HepG2 (cell line): ENCODE measurements at regions not wholly inside any gene's neighbourhood (a gene's known extent, or its start where the extent isn't known, plus 50 kb on each side); places are given as distances from the start of the nearest gene placed in this dataset.

Experiments
- ATAC-seq: fragments of 200-7000 bp; cut with Tn5 transposase; 3 replicates; pipeline ENCODE4 v1.9.1; 2020; ENCODE audit warnings: mild to moderate bottlenecking, moderate library complexity
- BruUV-seq: library from RNA; stranded (reverse); fragments of 400-500 nt; replicated peaks from 2 replicates; lab custom pipeline; 2021; lab: Mats Ljungman, UMichigan
- CTCF ChIA-PET: fragments of 300-600 bp; formaldehyde crosslinking; extraction: SDS; loops from one replicate; lab custom pipeline; 2021; ENCODE audit warnings: low total read pairs, inconsistent platforms, low intra/inter-chr PET ratio; lab: Yijun Ruan, JAX
- POLR2A ChIA-PET: fragments of 350-600 bp; sonication (Branson Sonifier 250); formaldehyde crosslinking; loops from one replicate; lab custom pipeline; 2020; ENCODE audit warnings: antibody characterized with exemption, inconsistent platforms; lab: Yijun Ruan, JAX
- DNase-seq: peaks from one replicate; pipeline ENCODE4 v3.0.0-alpha.2; 2015; ENCODE audit warnings: low spot score
- FAIRE-seq: peaks from 3 replicates; lab custom pipeline; 2011; peaks lifted over from hg19 to GRCh38; lab: Jason Lieb, UNC
- H2AFZ ChIP-seq: one replicate; pipeline ENCODE4 v1.6.1; 2011; ENCODE audit warnings: low read length, inconsistent platforms
- H3K27ac ChIP-seq: fragments of 300-600 bp; 3 replicates; pipeline ENCODE4 v1.8.0; 2011; ENCODE audit warnings: mixed run types, mild to moderate bottlenecking, mixed read lengths, low read length, inconsistent platforms; ENCODE audit not compliant: insufficient read depth; ENCODE audit errors: extremely low read length
- H3K27me3 ChIP-seq, 2 experiments: fragments of 200-600 bp in 1 of 2; 2 replicates in 1 of 2; 3 replicates in 1 of 2; pipeline versions ENCODE4 v1.6.0 to v1.8.0; 2011; ENCODE audit warnings: low read length in 2 of 2, mild to moderate bottlenecking in 2 of 2, moderate library complexity in 2 of 2, inconsistent platforms in 1 of 2; ENCODE audit not compliant: insufficient read depth in 2 of 2, control insufficient read depth in 1 of 2
- H3K36me3 ChIP-seq, 2 experiments: fragments of 200-600 bp in 1 of 2; replicated peaks in 1 of 2; 2 replicates in 1 of 2; 3 replicates in 1 of 2; pipeline versions ENCODE4 v1.5.1 to v1.8.0; 2011; ENCODE audit warnings: low read length in 2 of 2, inconsistent platforms in 1 of 2; ENCODE audit not compliant: insufficient read depth in 2 of 2, control insufficient read depth in 1 of 2
- H3K4me1 ChIP-seq: 2 replicates; pipeline ENCODE4 v1.5.1; 2012; ENCODE audit warnings: low read length, inconsistent platforms; ENCODE audit not compliant: insufficient read depth
- H3K4me2 ChIP-seq: 2 replicates; pipeline ENCODE4 v1.6.0; 2011; ENCODE audit warnings: low read depth, low read length, inconsistent platforms
- H3K4me3 ChIP-seq, 3 experiments: fragments of 200-600 bp in 1 of 3; sonication (generic), shearing (Covaris generic) in 1 of 3; replicated peaks in 1 of 3; 2 replicates each; pipeline ENCODE4 v1.5.1; 2011 to 2016; ENCODE audit warnings: low read length in 3 of 3, inconsistent platforms in 2 of 3, low read depth in 2 of 3, mild to moderate bottlenecking in 2 of 3, control low read depth in 1 of 3, mixed read lengths in 1 of 3; ENCODE audit not compliant: insufficient read depth in 1 of 3
- H3K79me2 ChIP-seq: one replicate; pipeline ENCODE4 v1.6.1; 2011; ENCODE audit warnings: low read length, inconsistent platforms; ENCODE audit not compliant: insufficient read depth
- H3K9ac ChIP-seq: 2 replicates; pipeline ENCODE4 v1.6.0; 2011; ENCODE audit warnings: mild to moderate bottlenecking, low read depth, low read length, inconsistent platforms; ENCODE audit not compliant: insufficient read depth
- H3K9me3 ChIP-seq: 2 replicates; pipeline ENCODE4 v1.5.1; 2012; ENCODE audit warnings: mild to moderate bottlenecking, low read length
- H4K20me1 ChIP-seq: 2 replicates; pipeline ENCODE4 v1.6.0; 2011; ENCODE audit warnings: inconsistent platforms, mild to moderate bottlenecking, low read length, moderate library complexity; ENCODE audit not compliant: insufficient read depth
- NCOR1 ChIP-seq: fragments of 200-600 bp; sonication (generic); IDR thresholded peaks from 2 replicates; pipeline ENCODE4 v1.7.0; 2017; ENCODE audit warnings: antibody characterized with exemption, low read length, borderline replicate concordance
- PHB2 ChIP-seq: fragments of 450-650 bp; IDR thresholded peaks from 2 replicates; pipeline ENCODE4 v1.6.1; 2018; ENCODE audit not compliant: partially characterized antibody
- SP1 ChIP-seq, 2 experiments: fragments of 450-650 bp in 1 of 2; sonication (generic) in 1 of 2; formaldehyde crosslinking in 1 of 2; IDR thresholded peaks; 2 replicates each; pipeline versions ENCODE4 v1.4.0 to v1.6.1; 2016 to 2020; ENCODE audit warnings: missing genetic modification reagents in 1 of 2
- ZNF780A ChIP-seq: sonication (generic); formaldehyde crosslinking; IDR thresholded peaks from 2 replicates; pipeline ENCODE4 v1.8.0; 2022; ENCODE audit warnings: mild to moderate bottlenecking, missing genetic modification reagents, moderate library complexity
- WGBS: methylation state at CpG from one replicate; pipeline ENCODE4 v1.1.6; 2017; ENCODE audit warnings: low lambda C conversion rate; 5-methylcytosine and 5-hydroxymethylcytosine counted together
- in situ Hi-C: cut with HindIII; loops from 2 replicates; pipeline ENCODE4 v1.10.0; 2017; ENCODE audit warnings: low pct_unique_long_range_greater_than_20kb; ENCODE audit not compliant: extremely low pct_ligation_motif_present
- intact Hi-C: fragments of 100-400 bp; cut with micrococcal nuclease; formaldehyde crosslinking; loops from one replicate; pipeline ENCODE4 v1.10.0; 2022; ENCODE audit not compliant: unreplicated experiment
- TF ChIP-seq, protein P1 (sequence below): IDR thresholded peaks from 2 replicates; pipeline ENCODE4 v1.6.1; 2016; ENCODE audit warnings: missing biosample characterization, missing genetic modification reagents, low read depth
- TF ChIP-seq, protein P2 (sequence below): sonication (generic); formaldehyde crosslinking; IDR thresholded peaks from 2 replicates; pipeline ENCODE4 v1.5.0; 2020; ENCODE audit warnings: mild to moderate bottlenecking, missing genetic modification reagents, borderline replicate concordance
- TF ChIP-seq, protein P3 (sequence below): sonication (generic); formaldehyde crosslinking; IDR thresholded peaks from 2 replicates; pipeline ENCODE4 v1.4.0; 2020; ENCODE audit warnings: missing genetic modification reagents
- TF ChIP-seq, protein P4 (sequence below): sonication (generic); formaldehyde crosslinking; IDR thresholded peaks from 2 replicates; pipeline ENCODE4 v1.4.0; 2020; ENCODE audit warnings: mild to moderate bottlenecking, missing genetic modification reagents, borderline replicate concordance

DNA sequence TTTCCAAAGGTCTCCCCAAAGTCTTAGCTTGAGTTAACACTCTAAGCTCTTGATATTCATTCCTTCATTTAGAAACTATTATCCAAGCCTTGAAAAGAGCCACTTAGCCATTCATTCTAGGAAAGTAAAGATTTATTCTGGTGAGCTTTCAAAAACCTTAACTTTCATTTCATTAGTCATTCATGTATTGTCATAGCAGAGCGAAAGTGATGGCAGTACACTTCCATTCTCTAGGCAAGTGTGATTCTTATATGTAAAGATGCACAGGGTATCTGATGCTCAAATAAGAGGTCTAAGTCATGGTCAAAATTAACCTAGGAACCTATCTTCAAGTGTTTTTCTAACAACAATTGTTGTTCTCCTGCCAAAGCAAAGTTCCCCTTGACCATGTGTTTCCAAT is 553.0 kb upstream of the FANCL start:
- in situ Hi-C loops = no loop called here
- FAIRE-seq = no peak
- CTCF ChIA-PET = no interaction called here
- TF ChIP-seq PHB2 (no peak), SP1 (IDR thresholded peaks at IDR 0.05) (no peak), SP1 (CRISPR knock-in tag; IDR thresholded peaks at IDR 0.05) (no peak), ZNF780A (CRISPR knock-in tag) (no peak), NCOR1 (no peak)
- TF ChIP-seq, protein P1, sequence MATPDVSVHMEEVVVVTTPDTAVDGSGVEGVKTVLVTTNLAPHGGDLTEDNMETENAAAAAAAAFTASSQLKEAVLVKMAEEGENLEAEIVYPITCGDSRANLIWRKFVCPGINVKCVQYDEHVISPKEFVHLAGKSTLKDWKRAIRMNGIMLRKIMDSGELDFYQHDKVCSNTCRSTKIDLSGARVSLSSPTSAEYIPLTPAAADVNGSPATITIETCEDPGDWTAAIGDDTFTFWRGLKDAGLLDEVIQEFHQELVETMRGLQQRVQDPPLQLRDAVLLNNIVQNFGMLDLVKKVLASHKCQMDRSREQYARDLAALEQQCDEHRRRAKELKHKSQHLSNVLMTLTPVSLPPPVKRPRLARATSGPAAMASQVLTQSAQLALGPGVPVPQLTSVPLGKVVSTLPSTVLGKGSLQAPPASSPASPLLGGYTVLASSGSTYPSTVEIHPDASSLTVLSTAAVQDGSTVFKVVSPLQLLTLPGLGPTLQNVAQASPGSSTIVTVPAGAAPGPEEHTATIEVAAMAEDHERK = no peak
- TF ChIP-seq, protein P2, sequence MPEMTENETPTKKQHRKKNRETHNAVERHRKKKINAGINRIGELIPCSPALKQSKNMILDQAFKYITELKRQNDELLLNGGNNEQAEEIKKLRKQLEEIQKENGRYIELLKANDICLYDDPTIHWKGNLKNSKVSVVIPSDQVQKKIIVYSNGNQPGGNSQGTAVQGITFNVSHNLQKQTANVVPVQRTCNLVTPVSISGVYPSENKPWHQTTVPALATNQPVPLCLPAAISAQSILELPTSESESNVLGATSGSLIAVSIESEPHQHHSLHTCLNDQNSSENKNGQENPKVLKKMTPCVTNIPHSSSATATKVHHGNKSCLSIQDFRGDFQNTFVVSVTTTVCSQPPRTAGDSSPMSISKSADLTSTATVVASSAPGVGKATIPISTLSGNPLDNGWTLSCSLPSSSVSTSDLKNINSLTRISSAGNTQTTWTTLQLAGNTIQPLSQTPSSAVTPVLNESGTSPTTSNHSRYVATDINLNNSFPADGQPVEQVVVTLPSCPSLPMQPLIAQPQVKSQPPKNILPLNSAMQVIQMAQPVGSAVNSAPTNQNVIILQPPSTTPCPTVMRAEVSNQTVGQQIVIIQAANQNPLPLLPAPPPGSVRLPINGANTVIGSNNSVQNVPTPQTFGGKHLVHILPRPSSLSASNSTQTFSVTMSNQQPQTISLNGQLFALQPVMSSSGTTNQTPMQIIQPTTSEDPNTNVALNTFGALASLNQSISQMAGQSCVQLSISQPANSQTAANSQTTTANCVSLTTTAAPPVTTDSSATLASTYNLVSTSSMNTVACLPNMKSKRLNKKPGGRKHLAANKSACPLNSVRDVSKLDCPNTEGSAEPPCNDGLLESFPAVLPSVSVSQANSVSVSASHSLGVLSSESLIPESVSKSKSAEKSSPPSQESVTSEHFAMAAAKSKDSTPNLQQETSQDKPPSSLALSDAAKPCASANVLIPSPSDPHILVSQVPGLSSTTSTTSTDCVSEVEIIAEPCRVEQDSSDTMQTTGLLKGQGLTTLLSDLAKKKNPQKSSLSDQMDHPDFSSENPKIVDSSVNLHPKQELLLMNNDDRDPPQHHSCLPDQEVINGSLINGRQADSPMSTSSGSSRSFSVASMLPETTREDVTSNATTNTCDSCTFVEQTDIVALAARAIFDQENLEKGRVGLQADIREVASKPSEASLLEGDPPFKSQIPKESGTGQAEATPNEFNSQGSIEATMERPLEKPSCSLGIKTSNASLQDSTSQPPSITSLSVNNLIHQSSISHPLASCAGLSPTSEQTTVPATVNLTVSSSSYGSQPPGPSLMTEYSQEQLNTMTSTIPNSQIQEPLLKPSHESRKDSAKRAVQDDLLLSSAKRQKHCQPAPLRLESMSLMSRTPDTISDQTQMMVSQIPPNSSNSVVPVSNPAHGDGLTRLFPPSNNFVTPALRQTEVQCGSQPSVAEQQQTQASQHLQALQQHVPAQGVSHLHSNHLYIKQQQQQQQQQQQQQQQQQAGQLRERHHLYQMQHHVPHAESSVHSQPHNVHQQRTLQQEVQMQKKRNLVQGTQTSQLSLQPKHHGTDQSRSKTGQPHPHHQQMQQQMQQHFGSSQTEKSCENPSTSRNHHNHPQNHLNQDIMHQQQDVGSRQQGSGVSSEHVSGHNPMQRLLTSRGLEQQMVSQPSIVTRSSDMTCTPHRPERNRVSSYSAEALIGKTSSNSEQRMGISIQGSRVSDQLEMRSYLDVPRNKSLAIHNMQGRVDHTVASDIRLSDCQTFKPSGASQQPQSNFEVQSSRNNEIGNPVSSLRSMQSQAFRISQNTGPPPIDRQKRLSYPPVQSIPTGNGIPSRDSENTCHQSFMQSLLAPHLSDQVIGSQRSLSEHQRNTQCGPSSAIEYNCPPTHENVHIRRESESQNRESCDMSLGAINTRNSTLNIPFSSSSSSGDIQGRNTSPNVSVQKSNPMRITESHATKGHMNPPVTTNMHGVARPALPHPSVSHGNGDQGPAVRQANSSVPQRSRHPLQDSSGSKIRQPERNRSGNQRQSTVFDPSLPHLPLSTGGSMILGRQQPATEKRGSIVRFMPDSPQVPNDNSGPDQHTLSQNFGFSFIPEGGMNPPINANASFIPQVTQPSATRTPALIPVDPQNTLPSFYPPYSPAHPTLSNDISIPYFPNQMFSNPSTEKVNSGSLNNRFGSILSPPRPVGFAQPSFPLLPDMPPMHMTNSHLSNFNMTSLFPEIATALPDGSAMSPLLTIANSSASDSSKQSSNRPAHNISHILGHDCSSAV (CRISPR knock-in tag) = no peak
- TF ChIP-seq, protein P3, sequence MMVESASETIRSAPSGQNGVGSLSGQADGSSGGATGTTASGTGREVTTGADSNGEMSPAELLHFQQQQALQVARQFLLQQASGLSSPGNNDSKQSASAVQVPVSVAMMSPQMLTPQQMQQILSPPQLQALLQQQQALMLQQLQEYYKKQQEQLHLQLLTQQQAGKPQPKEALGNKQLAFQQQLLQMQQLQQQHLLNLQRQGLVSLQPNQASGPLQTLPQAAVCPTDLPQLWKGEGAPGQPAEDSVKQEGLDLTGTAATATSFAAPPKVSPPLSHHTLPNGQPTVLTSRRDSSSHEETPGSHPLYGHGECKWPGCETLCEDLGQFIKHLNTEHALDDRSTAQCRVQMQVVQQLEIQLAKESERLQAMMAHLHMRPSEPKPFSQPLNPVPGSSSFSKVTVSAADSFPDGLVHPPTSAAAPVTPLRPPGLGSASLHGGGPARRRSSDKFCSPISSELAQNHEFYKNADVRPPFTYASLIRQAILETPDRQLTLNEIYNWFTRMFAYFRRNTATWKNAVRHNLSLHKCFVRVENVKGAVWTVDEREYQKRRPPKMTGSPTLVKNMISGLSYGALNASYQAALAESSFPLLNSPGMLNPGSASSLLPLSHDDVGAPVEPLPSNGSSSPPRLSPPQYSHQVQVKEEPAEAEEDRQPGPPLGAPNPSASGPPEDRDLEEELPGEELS (CRISPR knock-in tag) = no peak
- TF ChIP-seq, protein P4, sequence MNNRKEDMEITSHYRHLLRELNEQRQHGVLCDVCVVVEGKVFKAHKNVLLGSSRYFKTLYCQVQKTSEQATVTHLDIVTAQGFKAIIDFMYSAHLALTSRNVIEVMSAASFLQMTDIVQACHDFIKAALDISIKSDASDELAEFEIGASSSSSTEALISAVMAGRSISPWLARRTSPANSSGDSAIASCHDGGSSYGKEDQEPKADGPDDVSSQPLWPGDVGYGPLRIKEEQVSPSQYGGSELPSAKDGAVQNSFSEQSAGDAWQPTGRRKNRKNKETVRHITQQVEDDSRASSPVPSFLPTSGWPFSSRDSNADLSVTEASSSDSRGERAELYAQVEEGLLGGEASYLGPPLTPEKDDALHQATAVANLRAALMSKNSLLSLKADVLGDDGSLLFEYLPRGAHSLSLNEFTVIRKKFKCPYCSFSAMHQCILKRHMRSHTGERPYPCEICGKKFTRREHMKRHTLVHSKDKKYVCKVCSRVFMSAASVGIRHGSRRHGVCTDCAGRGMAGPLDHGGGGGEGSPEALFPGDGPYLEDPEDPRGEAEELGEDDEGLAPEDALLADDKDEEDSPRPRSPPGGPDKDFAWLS (CRISPR knock-in tag) = no peak

More for the DNA sequence above, 553.0 kb upstream of the FANCL start:
- no peak overlapping the region for H3K4me3 ChIP-seq
- ATAC-seq (no peak), DNase-seq (no peak)
- no peaks in the 10 kb centered on the region for H3K27me3 ChIP-seq
- H4K20me1 ChIP-seq = no peaks in the 10 kb centered on the region
- H3K36me3 ChIP-seq = no peaks in the 10 kb centered on the region
- H3K9me3 ChIP-seq = no peaks in the 10 kb centered on the region
- no peak overlapping the region for H3K9ac ChIP-seq
- intact Hi-C loops = no loop called here
- 0% methylated on average over 1 of the region's 1 CpG for WGBS
- H3K79me2 ChIP-seq = no peaks in the 10 kb centered on the region
- POLR2A ChIA-PET = no interaction called here
- H3K4me1 ChIP-seq = no peaks in the 10 kb centered on the region
- no peak overlapping the region for H2AFZ ChIP-seq
- H3K4me2 ChIP-seq = no peak overlapping the region
- BruUV-seq = no TSS peak
- H3K27ac ChIP-seq = no peak overlapping the region
